Endodermal cell (in vitro differentiated cells): ENCODE measurements at regions not wholly inside any gene's neighbourhood (a gene's known extent, or its start where the extent isn't known, plus 50 kb on each side); places are given as distances from the start of the nearest gene placed in this dataset.

Experiments used
- DNase-seq: peaks from one replicate; pipeline ENCODE4 v3.0.0-alpha.2; 2017
- H3K27ac ChIP-seq: 2 replicates; pipeline ENCODE4 v1.5.1; 2013; ENCODE audit warnings: mild to moderate bottlenecking, low read depth, low read length, moderate library complexity
- H3K27me3 ChIP-seq: 2 replicates; pipeline ENCODE4 v1.6.1; 2013; ENCODE audit warnings: mild to moderate bottlenecking, low read length, moderate library complexity; ENCODE audit not compliant: insufficient read depth, control insufficient read depth, poor library complexity, severe bottlenecking
- H3K36me3 ChIP-seq: 2 replicates; pipeline ENCODE4 v1.7.0; 2013; ENCODE audit warnings: mild to moderate bottlenecking, low read length, moderate library complexity; ENCODE audit not compliant: control insufficient read depth, insufficient read depth
- H3K4me1 ChIP-seq: one replicate; pipeline ENCODE4 v1.7.0; 2013; ENCODE audit warnings: low read length; ENCODE audit not compliant: control insufficient read depth, insufficient read depth
- H3K4me3 ChIP-seq: 2 replicates; pipeline ENCODE4 v1.5.1; 2013; ENCODE audit warnings: mild to moderate bottlenecking, low read length, moderate library complexity
- H3K9ac ChIP-seq: 2 replicates; pipeline ENCODE4 v1.6.1; 2013; ENCODE audit warnings: mild to moderate bottlenecking, low read length, moderate library complexity; ENCODE audit not compliant: poor library complexity, severe bottlenecking; ENCODE audit errors: extremely low read depth
- H3K9me3 ChIP-seq: 2 replicates; pipeline ENCODE4 v1.6.1; 2013; ENCODE audit warnings: mild to moderate bottlenecking, low read length, moderate library complexity; ENCODE audit not compliant: control insufficient read depth
- H3K27ac Mint-ChIP-seq: 2 replicates; pipeline ENCODE4 v1.8.0; 2020; ENCODE audit warnings: mixed read lengths
- H3K27me3 Mint-ChIP-seq: 2 replicates; pipeline ENCODE4 v1.8.0; 2021; ENCODE audit warnings: mild to moderate bottlenecking, mixed read lengths; ENCODE audit not compliant: insufficient read depth
- H3K36me3 Mint-ChIP-seq: 2 replicates; pipeline ENCODE4 v1.8.0; 2020; ENCODE audit warnings: low read depth, mixed read lengths
- H3K4me1 Mint-ChIP-seq: 2 replicates; pipeline ENCODE4 v1.8.0; 2020; ENCODE audit warnings: mixed read lengths
- H3K4me3 Mint-ChIP-seq: 2 replicates; pipeline ENCODE4 v1.8.0; 2020; ENCODE audit warnings: mild to moderate bottlenecking, moderate library complexity, mixed read lengths
- H3K9me3 Mint-ChIP-seq: 2 replicates; pipeline ENCODE4 v1.8.0; 2020; ENCODE audit warnings: mild to moderate bottlenecking, mixed read lengths
- WGBS, 2 experiments: methylation state at CpG; one replicate each; pipeline versions ENCODE4 v1.1.5 to v1.1.7; 2013; ENCODE audit warnings: missing lambda C conversion rate in 2 of 2, mixed read lengths in 1 of 2; ENCODE audit not compliant: insufficient coverage in 1 of 2, insufficient read length in 1 of 2; 5-methylcytosine and 5-hydroxymethylcytosine counted together
- TF ChIP-seq, protein P1 (sequence below): fragments of 200-600 bp; sonication (generic); conservative IDR thresholded peaks from 2 replicates; pipeline ENCODE4 v1.5.0; 2021; ENCODE audit warnings: antibody characterized with exemption, mild to moderate bottlenecking

DNA sequence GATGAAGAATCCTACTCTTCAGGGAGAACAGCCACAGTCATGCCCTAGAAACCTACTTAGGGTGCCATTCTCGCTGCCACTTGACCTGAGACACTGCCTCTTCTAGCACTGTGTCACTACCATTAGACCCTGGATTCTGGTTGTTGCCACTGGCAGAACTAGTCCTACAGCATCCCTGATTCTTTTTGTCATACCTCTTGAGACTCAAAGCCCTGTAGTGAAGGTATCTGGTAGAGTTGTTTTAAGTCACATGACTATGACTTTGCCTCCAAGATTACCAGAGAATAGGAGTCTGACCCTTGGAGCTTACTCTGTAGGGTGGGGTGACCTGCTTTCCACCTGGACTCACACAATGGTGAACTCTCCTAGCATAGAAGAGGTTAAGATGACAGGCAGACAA is 296.7 kb downstream of the TNS1 start:
- Histone ChIP-seq H3K9me3 (no peaks in the 10 kb centered on the region), H3K36me3 (no peaks in the 10 kb centered on the region), H3K4me3 (no peak overlapping the region), H3K4me1 (peaks cover 20% of the 10 kb centered on the region), H3K27ac (no peak overlapping the region), H3K27me3 (peaks cover 28% of the 10 kb centered on the region), H3K9ac (no peak overlapping the region)
- peaks cover 15% of the 10 kb centered on the region for H3K4me1 Mint-ChIP-seq
- H3K36me3 Mint-ChIP-seq: no peaks in the 10 kb centered on the region
- H3K4me3 Mint-ChIP-seq: no peak overlapping the region
- TF ChIP-seq, protein P1, sequence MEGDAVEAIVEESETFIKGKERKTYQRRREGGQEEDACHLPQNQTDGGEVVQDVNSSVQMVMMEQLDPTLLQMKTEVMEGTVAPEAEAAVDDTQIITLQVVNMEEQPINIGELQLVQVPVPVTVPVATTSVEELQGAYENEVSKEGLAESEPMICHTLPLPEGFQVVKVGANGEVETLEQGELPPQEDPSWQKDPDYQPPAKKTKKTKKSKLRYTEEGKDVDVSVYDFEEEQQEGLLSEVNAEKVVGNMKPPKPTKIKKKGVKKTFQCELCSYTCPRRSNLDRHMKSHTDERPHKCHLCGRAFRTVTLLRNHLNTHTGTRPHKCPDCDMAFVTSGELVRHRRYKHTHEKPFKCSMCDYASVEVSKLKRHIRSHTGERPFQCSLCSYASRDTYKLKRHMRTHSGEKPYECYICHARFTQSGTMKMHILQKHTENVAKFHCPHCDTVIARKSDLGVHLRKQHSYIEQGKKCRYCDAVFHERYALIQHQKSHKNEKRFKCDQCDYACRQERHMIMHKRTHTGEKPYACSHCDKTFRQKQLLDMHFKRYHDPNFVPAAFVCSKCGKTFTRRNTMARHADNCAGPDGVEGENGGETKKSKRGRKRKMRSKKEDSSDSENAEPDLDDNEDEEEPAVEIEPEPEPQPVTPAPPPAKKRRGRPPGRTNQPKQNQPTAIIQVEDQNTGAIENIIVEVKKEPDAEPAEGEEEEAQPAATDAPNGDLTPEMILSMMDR: no peak
- no peaks in the 10 kb centered on the region for H3K9me3 Mint-ChIP-seq
- no peak for DNase-seq
- H3K27me3 Mint-ChIP-seq: peaks cover 43% of the 10 kb centered on the region
- no peak overlapping the region for H3K27ac Mint-ChIP-seq
- 98 to 100% methylated on average over 1 of the region's 1 CpG for WGBS, 2 experiments

DNA sequence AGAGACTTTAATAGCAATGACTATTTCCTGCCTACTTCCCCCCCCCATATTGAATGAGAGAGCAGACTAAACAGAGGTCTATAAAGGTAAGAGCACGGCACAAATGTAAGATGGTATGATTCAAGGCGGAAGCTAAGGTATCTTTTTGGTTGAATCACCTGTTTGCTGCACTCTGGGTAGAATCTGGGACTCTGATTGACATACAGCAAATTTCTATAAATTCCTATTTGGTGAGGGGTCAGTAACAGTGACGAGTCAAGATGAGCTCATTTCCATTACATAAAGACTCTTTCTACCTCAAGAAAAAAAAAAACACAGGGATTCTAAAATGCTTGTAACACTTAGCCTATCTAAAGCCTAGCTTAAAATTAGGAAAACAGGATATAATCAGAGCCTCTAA is 297.3 kb downstream of the TNS1 start:
- peaks cover 17% of the 10 kb centered on the region for H3K4me1 ChIP-seq
- peaks cover 12% of the 10 kb centered on the region for H3K4me1 Mint-ChIP-seq
- H3K9me3 Mint-ChIP-seq: no peaks in the 10 kb centered on the region
- TF ChIP-seq, protein P1: no peak
- H3K36me3 ChIP-seq: no peaks in the 10 kb centered on the region
- peaks cover 28% of the 10 kb centered on the region for H3K27me3 ChIP-seq
- H3K36me3 Mint-ChIP-seq: no peaks in the 10 kb centered on the region
- no peak overlapping the region for H3K4me3 Mint-ChIP-seq
- H3K27ac ChIP-seq: no peak overlapping the region
- no peak overlapping the region for H3K4me3 ChIP-seq
- 79 to 100% methylated on average over 1 to 2 of the region's 3 CpGs for WGBS, 2 experiments
- H3K27ac Mint-ChIP-seq: no peak overlapping the region
- DNase-seq: no peak
- no peaks in the 10 kb centered on the region for H3K9me3 ChIP-seq
- peaks cover 44% of the 10 kb centered on the region for H3K27me3 Mint-ChIP-seq
- H3K9ac ChIP-seq: no peak overlapping the region

DNA sequence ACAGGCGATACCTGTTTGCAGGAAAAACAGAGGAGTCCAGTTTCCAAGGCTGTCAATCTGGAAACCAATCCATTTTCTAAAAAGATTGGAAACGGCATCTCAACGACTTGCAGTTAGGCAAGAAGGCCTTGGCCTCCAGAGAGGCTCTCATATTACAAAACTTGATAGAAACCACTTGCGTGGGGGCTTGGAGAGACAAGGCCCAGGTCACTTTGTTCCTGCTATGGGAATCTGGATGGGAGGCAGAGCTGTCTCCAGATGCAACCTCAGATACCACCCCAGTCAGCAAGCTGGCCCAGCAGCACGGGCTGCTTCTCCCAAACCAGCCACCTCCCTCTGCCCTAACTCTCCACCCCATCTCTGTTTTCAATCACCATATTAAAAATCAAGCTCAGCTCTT is 298.8 kb downstream of the TNS1 start:
- no peaks in the 10 kb centered on the region for H3K36me3 Mint-ChIP-seq

More for the DNA sequence above, 298.8 kb downstream of the TNS1 start:
- peaks cover 9% of the 10 kb centered on the region for H3K4me1 ChIP-seq
- peaks cover 28% of the 10 kb centered on the region for H3K27me3 ChIP-seq
- H3K36me3 ChIP-seq: no peaks in the 10 kb centered on the region
- WGBS, 2 experiments: 91 to 94% methylated on average over 3 to 5 of the region's 5 CpGs
- DNase-seq: no peak
- no peak overlapping the region for H3K27ac ChIP-seq
- no peak overlapping the region for H3K27ac Mint-ChIP-seq
- H3K4me3 ChIP-seq: no peak overlapping the region
- H3K4me1 Mint-ChIP-seq: peaks cover 6% of the 10 kb centered on the region
- no peaks in the 10 kb centered on the region for H3K9me3 ChIP-seq
- H3K27me3 Mint-ChIP-seq: peaks cover 58% of the 10 kb centered on the region
- no peak overlapping the region for H3K4me3 Mint-ChIP-seq
- TF ChIP-seq, protein P1: no peak
- H3K9me3 Mint-ChIP-seq: no peaks in the 10 kb centered on the region
- H3K9ac ChIP-seq: no peak overlapping the region
